OCI-LY3 (cell line): ENCODE measurements at regions not wholly inside any gene's neighbourhood (a gene's known extent, or its start where the extent isn't known, plus 50 kb on each side); places are given as distances from the start of the nearest gene placed in this dataset.
A peak's percentile ranks its signal among the peaks of the same experiment; 100 is the strongest.

ENCODE experiments used
- H2AFZ ChIP-seq: fragments of 200-600, 300-600 bp; shearing (Covaris generic); 2 replicates; pipeline ENCODE4 v1.6.0; 2014; ENCODE audit warnings: antibody characterized with exemption, low read depth, low read length
- H3K27ac ChIP-seq: fragments of 200-600, 300-600 bp; sonication (generic); 2 replicates; pipeline ENCODE4 v1.5.1; 2014; ENCODE audit warnings: mild to moderate bottlenecking, low read length, moderate library complexity, mixed read lengths
- H3K27me3 ChIP-seq: fragments of 200-600, 300-600 bp; sonication (generic); 2 replicates; pipeline ENCODE4 v1.6.1; 2014; ENCODE audit warnings: low read depth, low read length, mixed read lengths
- H3K36me3 ChIP-seq: fragments of 200-600, 300-600 bp; sonication (generic); replicated peaks from 2 replicates; pipeline ENCODE3; 2014; ENCODE audit warnings: low read depth, low read length, mixed read lengths
- H3K4me1 ChIP-seq: fragments of 300-600, 200-600 bp; sonication (generic); 2 replicates; pipeline ENCODE4 v1.6.1; 2014; ENCODE audit warnings: low read length, mixed read lengths
- H3K4me2 ChIP-seq: fragments of 200-600, 300-600 bp; sonication (generic); 2 replicates; pipeline ENCODE4 v1.6.1; 2014; ENCODE audit warnings: low read length, mixed read lengths
- H3K4me3 ChIP-seq: fragments of 300-600, 200-600 bp; sonication (generic); 2 replicates; pipeline ENCODE4 v1.5.1; 2014; ENCODE audit warnings: antibody characterized with exemption, mild to moderate bottlenecking, low read length, moderate library complexity
- H3K79me2 ChIP-seq: fragments of 300-600, 200-600 bp; shearing (Covaris generic); 2 replicates; pipeline ENCODE4 v1.6.1; 2014; ENCODE audit warnings: mild to moderate bottlenecking, low read length, mixed read lengths
- H3K9ac ChIP-seq: fragments of 300-600, 200-600 bp; shearing (Covaris generic); 2 replicates; pipeline ENCODE4 v1.6.0; 2014; ENCODE audit warnings: mild to moderate bottlenecking, low read length, moderate library complexity
- H3K9me3 ChIP-seq: fragments of 200-600, 300-600 bp; shearing (Covaris generic); 2 replicates; pipeline ENCODE4 v1.6.1; 2014; ENCODE audit warnings: low read length, mixed read lengths; ENCODE audit not compliant: insufficient read depth
- H4K20me1 ChIP-seq: fragments of 200-600, 300-600 bp; sonication (generic); 2 replicates; pipeline ENCODE4 v1.6.1; 2016; ENCODE audit warnings: low read length, mixed read lengths; ENCODE audit not compliant: insufficient read depth
- CTCF ChIP-seq: fragments of 200-600, 300-600 bp; sonication (generic); IDR thresholded peaks from 2 replicates; pipeline ENCODE4 v1.5.1; 2014; ENCODE audit warnings: antibody characterized with exemption, low read length, low read depth
- EZH2phosphoT487 ChIP-seq: fragments of 200-600 bp; shearing (Covaris generic); IDR thresholded peaks from 2 replicates; pipeline ENCODE4 v1.6.1; 2018; ENCODE audit warnings: antibody characterized with exemption, mixed run types, low read depth

DNA sequence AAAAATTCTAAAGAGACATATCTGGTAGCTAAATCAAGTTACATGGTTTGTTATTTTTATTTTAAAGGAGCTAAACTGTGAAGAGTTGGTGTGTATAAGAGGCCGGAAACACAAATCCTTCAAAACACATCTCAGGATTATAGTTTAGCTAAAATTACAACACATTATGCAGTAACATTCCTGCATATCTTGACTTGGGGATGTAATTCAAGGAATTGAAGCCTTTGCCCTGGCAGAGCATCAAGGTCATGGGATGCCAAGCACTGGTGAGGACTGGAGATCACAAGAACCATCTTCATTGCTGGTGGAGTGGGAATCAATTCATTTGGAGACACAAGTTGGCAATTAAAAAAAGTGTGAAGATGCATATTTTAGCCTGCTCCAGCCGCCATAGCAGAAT, 86.8 kb upstream of the LSM6 start:
- H3K9me3 ChIP-seq = no peaks in the 10 kb centered on the region
- H3K9ac ChIP-seq = no peak overlapping the region
- H3K79me2 ChIP-seq = no peaks in the 10 kb centered on the region
- H3K4me2 ChIP-seq = no peak overlapping the region
- no peaks in the 10 kb centered on the region for H4K20me1 ChIP-seq
- H2AFZ ChIP-seq = no peak overlapping the region
- H3K4me3 ChIP-seq = no peak overlapping the region
- TF ChIP-seq EZH2phosphoT487 = no peak
- TF ChIP-seq CTCF = no peak
- no peaks in the 10 kb centered on the region for H3K36me3 ChIP-seq
- peaks cover 7% of the 10 kb centered on the region for H3K4me1 ChIP-seq
- no peak overlapping the region for H3K27ac ChIP-seq
- H3K27me3 ChIP-seq = no peaks in the 10 kb centered on the region

GRCh38 chr4:146087856-146088255, 87.7 kb upstream of the LSM6 start:
- no peak overlapping the region for H3K9ac ChIP-seq
- no peaks in the 10 kb centered on the region for H4K20me1 ChIP-seq
- no peaks in the 10 kb centered on the region for H3K9me3 ChIP-seq
- H3K4me1 ChIP-seq = peaks cover 3% of the 10 kb centered on the region
- no peak overlapping the region for H3K4me2 ChIP-seq
- no peaks in the 10 kb centered on the region for H3K27me3 ChIP-seq
- H3K79me2 ChIP-seq = no peaks in the 10 kb centered on the region
- H2AFZ ChIP-seq = no peak overlapping the region
- no peak overlapping the region for H3K27ac ChIP-seq
- TF ChIP-seq CTCF = no peak
- no peak for TF ChIP-seq EZH2phosphoT487
- H3K36me3 ChIP-seq = no peaks in the 10 kb centered on the region
- no peak overlapping the region for H3K4me3 ChIP-seq

DNA sequence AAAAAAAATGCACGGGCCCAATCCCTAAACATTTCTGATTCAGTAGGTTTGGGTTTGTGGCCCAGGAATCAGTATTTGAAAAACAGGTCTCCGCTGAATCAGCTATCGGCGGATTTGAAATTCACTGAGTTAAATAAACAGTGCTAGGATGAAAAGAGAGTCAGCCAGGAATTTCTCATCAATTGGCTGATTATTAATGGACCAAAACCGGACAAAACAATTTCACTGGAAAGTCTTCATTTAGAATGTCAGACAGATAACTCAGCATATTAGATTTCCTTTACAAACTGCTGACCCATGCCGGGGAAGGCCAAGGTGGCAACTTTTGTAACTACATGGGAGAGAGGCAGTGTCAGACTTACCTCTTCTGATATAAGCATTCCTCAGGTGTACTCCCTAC, 99.4 kb upstream of the LSM6 start:
- H3K9ac ChIP-seq = no peak overlapping the region
- no peak overlapping the region for H3K4me3 ChIP-seq
- H4K20me1 ChIP-seq = no peaks in the 10 kb centered on the region
- H3K36me3 ChIP-seq = no peaks in the 10 kb centered on the region
- no peak overlapping the region for H3K27ac ChIP-seq
- no peaks in the 10 kb centered on the region for H3K9me3 ChIP-seq
- no peaks in the 10 kb centered on the region for H3K79me2 ChIP-seq
- H3K4me2 ChIP-seq = no peak overlapping the region
- no peak for TF ChIP-seq EZH2phosphoT487
- no peak for TF ChIP-seq CTCF
- no peaks in the 10 kb centered on the region for H3K27me3 ChIP-seq
- H2AFZ ChIP-seq = no peak overlapping the region
- peaks cover 7% of the 10 kb centered on the region for H3K4me1 ChIP-seq

DNA sequence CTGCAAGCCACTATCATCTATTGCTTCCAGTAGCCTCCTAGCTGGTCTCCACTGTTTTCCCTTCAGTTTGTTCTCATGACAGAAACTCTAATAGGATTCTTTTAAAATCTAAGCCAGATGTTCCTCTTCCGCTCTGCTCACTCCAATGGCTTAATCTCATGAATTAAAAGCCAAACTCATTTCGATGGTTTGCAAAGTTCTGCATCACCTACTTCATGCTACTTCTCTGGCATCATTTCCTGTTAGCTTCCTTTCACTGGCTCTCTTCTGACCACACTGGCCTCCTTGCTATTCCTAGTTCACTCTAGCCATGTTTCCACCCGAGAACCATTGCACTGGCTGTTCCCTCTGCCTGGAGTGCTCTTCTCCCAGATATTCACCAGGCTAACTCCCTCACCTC, 102.0 kb upstream of the LSM6 start:
- Histone ChIP-seq H2AFZ (no peak overlapping the region), H3K36me3 (no peaks in the 10 kb centered on the region), H4K20me1 (no peaks in the 10 kb centered on the region), H3K4me3 (no peak overlapping the region), H3K4me1 (peaks cover 7% of the 10 kb centered on the region), H3K9me3 (no peaks in the 10 kb centered on the region), H3K9ac (no peak overlapping the region), H3K27ac (no peak overlapping the region), H3K27me3 (no peaks in the 10 kb centered on the region), H3K79me2 (no peaks in the 10 kb centered on the region), H3K4me2 (peak overlapping the region; percentile 1; the same call in 1 of the 2 replicates)
- no peak for TF ChIP-seq CTCF
- TF ChIP-seq EZH2phosphoT487 = no peak
